ES-I3 (cell line): ENCODE measurements at regions not wholly inside any gene's neighbourhood (a gene's known extent, or its start where the extent isn't known, plus 50 kb on each side); places are given as distances from the start of the nearest gene placed in this dataset.
"Not testable (repeated sequence)": the region's sequence is repeated elsewhere in the genome, so short reads cannot be mapped to it uniquely, and the experiment has no call there.

Experiments used
- H3K36me3 ChIP-seq: 2 replicates; pipeline ENCODE4 v1.6.1; 2013; ENCODE audit warnings: mild to moderate bottlenecking, low read length, control low read depth, moderate library complexity; ENCODE audit not compliant: insufficient read depth
- H3K4me1 ChIP-seq: 2 replicates; pipeline ENCODE4 v1.6.1; 2013; ENCODE audit warnings: mild to moderate bottlenecking, control low read depth, low read length; ENCODE audit not compliant: insufficient read depth
- H3K9ac ChIP-seq: 2 replicates; pipeline ENCODE4 v1.6.1; 2013; ENCODE audit warnings: low read depth, mild to moderate bottlenecking, low read length, moderate library complexity
- H3K9me3 ChIP-seq: 2 replicates; pipeline ENCODE4 v1.6.1; 2013; ENCODE audit warnings: mild to moderate bottlenecking, low read length, moderate library complexity; ENCODE audit not compliant: control insufficient read depth, insufficient read depth

DNA sequence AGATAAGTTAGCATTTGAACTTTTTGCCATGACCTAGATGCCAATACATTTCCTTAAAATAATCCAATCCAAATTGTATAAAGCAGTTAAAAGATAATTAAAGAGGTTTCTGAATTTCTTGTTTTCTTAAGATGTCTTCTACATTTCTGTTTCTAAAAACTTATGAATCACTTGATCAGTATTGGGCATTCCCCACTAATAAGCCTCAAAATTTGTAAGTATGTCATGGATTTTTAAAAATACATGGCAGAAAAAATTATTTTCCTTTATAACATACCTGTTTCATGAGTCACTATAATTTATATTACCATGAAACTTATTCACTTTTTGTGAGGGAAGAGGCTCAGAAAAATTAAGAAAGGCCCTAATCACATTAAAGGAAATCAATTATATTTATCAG lies 90.3 kb upstream of the TFPI start:
- Histone ChIP-seq H3K4me1 (no peaks in the 10 kb centered on the region), H3K9me3 (peaks cover 5% of the 10 kb centered on the region; the same call in 1 of the 2 replicates), H3K36me3 (no peaks in the 10 kb centered on the region), H3K9ac (no peak overlapping the region)

DNA sequence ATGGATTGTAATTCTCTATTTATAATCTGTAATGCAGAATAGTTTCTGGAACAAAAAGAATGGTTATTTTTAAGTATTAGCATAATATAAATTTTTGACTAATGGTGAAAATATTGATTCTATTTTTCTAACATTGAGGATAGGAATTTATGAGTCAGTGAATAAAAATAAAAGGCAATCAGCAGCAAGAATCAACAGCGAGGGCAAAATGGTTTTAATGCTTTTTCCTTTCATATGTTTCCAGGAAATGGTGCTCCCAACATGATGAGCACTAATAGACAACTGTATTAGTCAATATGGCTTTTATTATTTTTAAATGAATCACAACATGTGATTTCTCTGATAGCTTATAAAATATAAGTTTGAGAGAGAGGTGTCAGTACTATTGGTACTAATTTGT lies 90.7 kb upstream of the TFPI start:
- Histone ChIP-seq H3K4me1 (no peaks in the 10 kb centered on the region), H3K9ac (no peak overlapping the region), H3K9me3 (peaks cover 2% of the 10 kb centered on the region; the same call in 1 of the 2 replicates), H3K36me3 (no peaks in the 10 kb centered on the region)

DNA sequence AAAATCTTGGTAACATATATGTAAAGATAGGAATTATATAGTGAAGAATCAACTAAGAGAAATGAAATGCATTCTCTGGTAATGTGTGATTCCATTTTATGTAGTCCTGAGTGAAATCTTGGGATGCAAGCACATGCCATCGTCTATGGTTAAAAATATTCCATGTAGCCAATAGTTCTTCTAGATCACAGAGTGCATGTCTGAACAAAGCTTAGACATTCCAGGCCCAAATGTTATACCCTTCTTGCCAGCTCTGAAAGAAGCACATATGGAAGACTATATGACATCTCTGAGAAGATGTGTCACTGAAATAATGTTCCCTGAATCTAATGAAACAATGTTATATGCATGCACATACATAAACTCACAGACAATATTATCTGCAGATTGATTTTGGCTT lies 92.3 kb upstream of the TFPI start:
- Histone ChIP-seq H3K9me3 (no peaks in the 10 kb centered on the region), H3K36me3 (0 out of 2 replicates have a peak, but pooled peaks cover 4% of the 10 kb centered on the region), H3K4me1 (no peaks in the 10 kb centered on the region), H3K9ac (no peak overlapping the region)

DNA sequence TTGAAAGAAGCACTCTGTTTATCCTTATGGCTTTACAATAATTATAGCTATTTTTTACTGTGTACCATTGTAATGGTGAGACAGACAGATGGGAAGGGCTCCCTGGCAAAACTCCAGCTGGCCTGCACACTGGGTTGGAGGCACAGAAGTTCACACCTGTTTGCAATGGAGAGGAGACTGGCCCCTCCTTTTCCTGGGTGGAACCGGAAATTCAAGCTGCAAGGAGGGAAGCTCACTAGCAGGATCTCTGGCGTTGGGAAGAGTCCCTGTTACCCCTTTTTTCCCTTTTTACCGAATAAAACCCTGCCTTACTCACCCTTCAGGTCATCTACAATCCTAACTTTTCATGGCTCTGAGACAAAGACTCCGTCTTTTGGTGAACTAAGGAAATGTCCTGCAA lies 100.3 kb upstream of the TFPI start:
- Histone ChIP-seq H3K36me3 (peaks cover 4% of the 10 kb centered on the region; the same call in 1 of the 2 replicates), H3K4me1 (peaks cover 22% of the 10 kb centered on the region; the same call in 1 of the 2 replicates), H3K9me3 (no peaks in the 10 kb centered on the region), H3K9ac (peak overlapping the region; percentile 28; the same call in 1 of the 2 replicates)

DNA sequence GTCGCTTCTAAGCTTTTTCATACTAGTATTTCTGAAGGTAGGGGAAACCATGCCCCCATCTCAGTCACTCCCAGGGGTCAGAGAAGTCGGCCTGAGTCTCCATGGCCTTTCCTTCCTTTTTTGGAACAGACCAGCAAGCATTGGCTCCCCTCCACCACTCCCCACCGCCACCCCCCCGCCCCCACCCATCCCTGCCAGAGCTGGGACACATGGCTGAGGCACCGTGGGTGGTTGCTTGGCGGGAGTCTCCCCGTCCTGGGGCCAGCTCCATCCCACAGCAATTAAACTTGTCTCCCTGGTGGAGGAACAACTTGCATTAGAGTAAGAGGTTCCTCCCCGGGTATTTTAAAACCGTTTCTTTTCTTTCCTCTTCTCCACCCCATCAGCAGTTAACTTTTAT lies 100.8 kb upstream of the TFPI start:
- H3K4me1 ChIP-seq: peaks cover 22% of the 10 kb centered on the region; the same call in 1 of the 2 replicates
- H3K36me3 ChIP-seq: peaks cover 4% of the 10 kb centered on the region; the same call in 1 of the 2 replicates
- peak overlapping the region; percentile 28; the same call in 1 of the 2 replicates for H3K9ac ChIP-seq

DNA sequence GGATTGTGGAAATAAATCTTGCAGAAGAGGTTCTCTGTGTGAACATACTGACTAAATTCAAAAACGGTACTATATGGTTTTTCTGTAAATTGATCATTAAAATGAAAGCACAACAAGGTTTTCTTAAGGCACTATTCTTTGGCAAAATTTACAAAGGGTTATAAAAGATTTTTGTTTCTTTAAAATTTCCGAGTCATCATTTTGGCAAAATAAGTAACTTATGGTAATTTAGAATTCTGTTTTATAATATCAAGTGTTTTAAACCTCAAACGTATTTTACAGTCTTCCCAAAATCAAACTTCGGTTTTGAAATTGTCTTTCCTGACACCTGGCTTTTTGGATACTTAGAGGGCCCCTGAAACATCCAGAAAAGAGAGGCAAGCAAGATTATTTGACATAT lies 101.9 kb upstream of the TFPI start:
- Histone ChIP-seq H3K9me3 (no peaks in the 10 kb centered on the region), H3K36me3 (no peaks in the 10 kb centered on the region; the same call in 1 of the 2 replicates), H3K9ac (no peak overlapping the region), H3K4me1 (peaks cover 22% of the 10 kb centered on the region; the same call in 1 of the 2 replicates)

More for the DNA sequence above, 100.8 kb upstream of the TFPI start:
- no peaks in the 10 kb centered on the region for H3K9me3 ChIP-seq

DNA sequence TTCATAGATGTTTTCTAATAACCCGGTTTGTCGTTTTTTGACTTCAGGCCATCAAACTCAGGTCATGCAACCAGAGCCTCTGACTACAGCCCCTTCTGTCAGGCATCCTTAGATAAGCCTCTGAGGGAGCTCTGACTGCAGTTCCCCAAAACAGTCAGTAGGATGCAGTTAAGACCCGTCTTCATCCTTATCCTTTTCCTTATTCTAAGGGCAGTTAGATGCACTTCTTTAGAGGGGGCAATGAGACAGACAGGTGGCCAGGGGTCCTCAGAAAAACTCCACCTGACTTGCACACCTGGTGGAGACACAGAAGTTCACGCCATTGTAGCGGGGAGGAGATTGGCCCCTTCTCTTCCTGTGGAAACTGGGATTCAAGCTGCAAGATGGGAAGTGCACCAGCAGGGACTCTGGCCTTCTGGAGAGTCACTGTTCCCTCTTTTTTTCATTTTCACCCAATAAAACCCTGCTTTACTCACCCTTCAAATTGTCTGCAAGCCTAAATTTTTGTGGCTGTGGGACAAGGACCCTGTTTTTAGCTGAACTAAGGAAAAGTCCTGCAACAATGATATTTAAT lies 104.8 kb upstream of the TFPI start:
- Histone ChIP-seq H3K9ac (no peak overlapping the region), H3K4me1 (peaks cover 22% of the 10 kb centered on the region; the same call in 1 of the 2 replicates), H3K9me3 (no peaks in the 10 kb centered on the region), H3K36me3 (peaks cover 23% of the 10 kb centered on the region)

DNA sequence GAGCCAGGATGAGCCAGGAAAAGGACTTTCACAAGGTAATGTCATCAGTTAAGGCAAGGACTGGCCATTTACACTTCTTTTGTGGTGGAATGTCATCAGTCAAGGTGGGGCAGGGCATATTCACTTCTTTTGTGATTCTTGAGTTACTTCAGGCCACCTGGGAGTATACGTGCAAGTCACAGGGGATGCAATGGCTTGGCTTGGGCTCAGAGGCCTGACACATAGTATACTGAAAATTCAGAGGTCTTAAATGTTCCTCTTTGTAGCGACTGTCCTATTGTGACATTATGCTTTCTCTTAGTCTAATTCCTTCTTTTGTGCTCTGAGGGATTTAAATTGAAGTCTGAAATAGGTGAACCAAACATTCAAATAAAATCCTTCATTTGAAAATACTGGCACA lies 121.8 kb upstream of the TFPI start:
- H3K9ac ChIP-seq: peak overlapping the region; percentile 22; the same call in 1 of the 2 replicates
- H3K4me1 ChIP-seq: peaks cover 22% of the 10 kb centered on the region

DNA sequence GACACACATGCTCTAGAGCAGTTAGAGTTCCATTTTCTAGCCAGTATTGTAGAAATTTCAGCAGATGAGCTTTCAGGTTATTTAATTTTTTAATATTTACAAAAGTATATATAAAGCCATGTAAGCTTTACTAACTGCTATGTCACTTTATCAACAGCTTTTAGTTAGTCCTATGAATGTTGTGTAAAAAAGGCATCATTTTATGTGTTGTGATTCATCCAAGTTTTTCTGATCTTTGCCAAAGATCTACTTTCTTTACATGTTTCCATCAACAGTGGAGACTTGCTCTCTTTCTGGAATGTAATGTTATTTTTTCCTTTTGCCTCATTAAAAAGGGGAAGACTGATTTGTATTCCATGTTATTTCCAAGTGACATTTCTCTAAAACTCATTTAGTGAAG lies 125.2 kb upstream of the TFPI start:
- H3K4me1 ChIP-seq: peaks cover 40% of the 10 kb centered on the region
- H3K36me3 ChIP-seq: no peaks in the 10 kb centered on the region
- H3K9ac ChIP-seq: no peak overlapping the region
- no peaks in the 10 kb centered on the region for H3K9me3 ChIP-seq

More for the DNA sequence above, 121.8 kb upstream of the TFPI start:
- H3K9me3 ChIP-seq, H3K36me3 ChIP-seq: not testable (repeated sequence)

DNA sequence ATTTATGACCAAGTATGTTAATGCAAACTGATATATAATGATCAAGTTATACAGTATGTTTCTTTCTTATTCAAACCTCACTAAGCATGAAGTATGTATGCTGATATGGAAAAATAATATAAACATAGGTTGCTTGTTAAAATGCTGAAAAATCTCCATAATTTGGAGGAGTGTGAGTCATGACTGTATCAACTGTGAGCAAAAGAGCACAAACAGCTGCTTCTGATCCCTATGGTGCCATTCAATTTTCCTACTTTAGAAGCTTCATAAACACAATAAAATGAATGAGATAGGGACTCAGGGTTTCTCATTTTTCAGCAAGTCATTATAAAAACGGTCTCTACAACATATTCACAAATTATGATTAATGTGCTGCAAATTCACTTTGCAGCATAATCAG lies 129.9 kb upstream of the TFPI start:
- H3K36me3 ChIP-seq: no peaks in the 10 kb centered on the region
- H3K4me1 ChIP-seq: peaks cover 21% of the 10 kb centered on the region
- H3K9ac ChIP-seq: no peak overlapping the region
- no peaks in the 10 kb centered on the region for H3K9me3 ChIP-seq

DNA sequence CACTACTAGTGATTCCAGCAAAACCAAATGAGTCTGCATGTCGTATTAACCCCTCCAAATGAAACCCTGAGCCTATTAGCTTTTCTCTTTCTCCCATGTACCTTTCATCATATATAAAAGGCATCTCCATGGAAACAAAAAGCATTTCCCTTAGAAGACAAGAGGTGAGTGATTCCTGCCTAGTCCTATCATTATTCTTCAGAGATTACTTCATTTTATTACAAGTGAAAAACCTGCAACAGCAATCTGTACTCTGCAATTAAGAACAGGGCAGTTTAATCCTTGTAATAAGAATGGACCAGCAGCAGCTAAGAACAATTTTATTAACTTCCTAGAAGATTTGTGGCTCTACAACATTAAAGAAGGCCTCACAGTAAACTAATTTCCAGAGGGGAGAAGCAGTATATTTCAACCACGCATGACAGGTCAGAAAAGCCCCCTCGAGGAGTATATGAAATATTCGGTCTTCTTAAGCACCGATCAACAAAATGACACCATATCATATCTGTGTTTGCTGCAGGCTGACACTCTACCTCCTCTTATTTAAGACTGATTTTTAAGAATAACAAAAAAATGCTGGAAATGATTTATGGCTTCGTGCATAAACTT lies 132.3 kb upstream of the TFPI start:
- no peak overlapping the region for H3K9ac ChIP-seq
- no peaks in the 10 kb centered on the region for H3K9me3 ChIP-seq
- no peaks in the 10 kb centered on the region for H3K36me3 ChIP-seq
- peaks cover 15% of the 10 kb centered on the region for H3K4me1 ChIP-seq

DNA sequence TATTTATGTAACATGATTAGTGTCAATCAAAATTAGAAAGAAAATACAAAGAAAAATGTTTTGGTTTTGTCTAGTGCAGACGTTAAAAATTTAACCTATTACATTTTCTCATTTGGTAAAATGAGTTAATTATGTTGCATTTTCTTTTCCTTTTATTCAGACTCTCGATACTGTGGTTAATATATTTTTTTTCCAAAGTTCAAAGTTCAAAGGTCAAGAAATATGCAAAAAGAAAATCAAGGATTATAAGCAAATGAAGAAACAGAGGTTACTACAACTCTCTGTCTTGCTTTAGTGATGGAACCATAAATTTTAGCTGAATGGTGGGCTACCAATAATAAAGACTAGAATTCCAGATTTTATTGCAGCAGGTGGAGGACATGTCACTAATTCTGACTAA lies 133.3 kb upstream of the TFPI start:
- Histone ChIP-seq H3K4me1 (peaks cover 8% of the 10 kb centered on the region; the same call in 1 of the 2 replicates), H3K9ac (no peak overlapping the region), H3K36me3 (no peaks in the 10 kb centered on the region), H3K9me3 (no peaks in the 10 kb centered on the region)

DNA sequence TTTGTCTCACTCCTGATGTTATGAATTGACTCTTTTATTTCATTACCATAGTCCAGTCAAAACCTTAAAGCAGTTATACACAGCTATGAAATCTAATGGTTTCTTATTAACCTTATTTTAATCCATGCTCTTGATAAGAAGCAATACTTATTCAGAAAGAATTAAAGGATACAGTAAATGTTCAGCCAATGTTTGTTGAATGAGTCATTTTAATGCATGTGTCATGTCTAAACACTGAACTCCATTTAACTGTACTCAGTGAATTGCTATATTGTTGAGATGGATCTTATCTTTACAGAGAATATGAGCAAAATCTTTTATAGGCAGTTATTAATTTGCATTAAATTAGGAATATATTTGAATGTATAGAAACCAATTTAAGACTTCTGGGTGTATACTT lies 135.1 kb upstream of the TFPI start:
- Histone ChIP-seq H3K9me3 (no peaks in the 10 kb centered on the region), H3K36me3 (no peaks in the 10 kb centered on the region), H3K9ac (no peak overlapping the region), H3K4me1 (peaks cover 2% of the 10 kb centered on the region; the same call in 1 of the 2 replicates)

DNA sequence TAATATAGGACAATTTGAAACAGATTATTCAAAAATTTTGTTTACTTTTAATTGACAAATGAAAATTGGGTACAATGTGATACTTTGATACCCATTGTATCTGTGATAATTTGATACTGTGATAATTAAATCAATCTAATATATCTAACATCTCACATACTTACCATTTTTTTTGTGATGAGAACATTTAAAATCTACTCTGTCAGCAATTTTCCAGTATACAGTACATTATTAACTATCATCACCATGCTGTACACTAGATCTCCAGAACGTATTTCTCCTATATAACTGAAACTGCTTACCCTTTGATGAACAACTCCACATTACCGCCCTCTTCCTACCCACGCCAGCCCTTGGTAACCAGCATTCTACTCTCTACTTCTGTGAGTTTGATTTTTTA lies 139.7 kb upstream of the TFPI start:
- no peak overlapping the region for H3K9ac ChIP-seq
- H3K9me3 ChIP-seq: no peaks in the 10 kb centered on the region; the same call in 1 of the 2 replicates
- peaks cover 3% of the 10 kb centered on the region; the same call in 1 of the 2 replicates for H3K36me3 ChIP-seq
- H3K4me1 ChIP-seq: no peaks in the 10 kb centered on the region

DNA sequence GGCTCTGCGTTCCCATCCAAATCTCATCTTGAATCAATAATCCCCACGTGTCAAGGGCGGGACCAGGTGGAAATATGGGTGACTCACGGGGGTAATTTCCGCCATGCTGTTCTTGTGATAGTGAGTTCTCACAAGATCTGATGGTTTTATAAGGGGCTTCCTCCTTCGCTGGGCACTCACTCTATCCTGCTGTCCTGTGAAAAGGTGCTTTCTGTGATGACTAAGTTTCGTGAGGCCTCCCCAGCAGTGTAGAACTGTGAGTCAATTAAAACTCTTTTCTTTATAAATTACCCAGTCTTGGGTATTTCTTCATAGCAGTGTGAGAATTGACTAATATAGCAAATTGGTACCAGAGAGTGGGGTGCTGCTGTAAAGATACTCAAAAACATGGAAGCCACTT lies 142.4 kb upstream of the TFPI start:
- H3K4me1 ChIP-seq: peaks cover 11% of the 10 kb centered on the region; the same call in 1 of the 2 replicates
- H3K9me3 ChIP-seq, H3K9ac ChIP-seq, H3K36me3 ChIP-seq: not testable (repeated sequence)
